CD14-positive monocyte (primary cell): ENCODE measurements at regions not wholly inside any gene's neighbourhood (a gene's known extent, or its start where the extent isn't known, plus 50 kb on each side); places are given as distances from the start of the nearest gene placed in this dataset.

Experiments
- DNase-seq, 3 donors: peaks; one replicate each; pipeline ENCODE4 v3.0.0-alpha.2; 2011 to 2022
- H2AFZ ChIP-seq: 2 replicates; pipeline ENCODE4 v1.6.0; 2012; ENCODE audit warnings: mild to moderate bottlenecking, low read depth, low read length, inconsistent platforms; ENCODE audit not compliant: insufficient read depth, poor library complexity, severe bottlenecking
- H3K27ac ChIP-seq, 2 donors: 1 replicate in 1 of 2; 2 replicates in 1 of 2; pipeline ENCODE4 v1.5.1; 2012 to 2013; ENCODE audit warnings: low read length in 2 of 2, control low read depth in 1 of 2, inconsistent platforms in 1 of 2, low read depth in 1 of 2, mild to moderate bottlenecking in 1 of 2
- H3K27me3 ChIP-seq, 2 donors: one replicate each; pipeline versions ENCODE4 v1.6.0 to v1.6.1; 2011 to 2013; ENCODE audit warnings: low read length in 2 of 2; ENCODE audit not compliant: control insufficient read depth in 2 of 2, insufficient read depth in 2 of 2
- H3K36me3 ChIP-seq, 2 donors: replicated peaks in 1 of 2; 1 replicate in 1 of 2; 2 replicates in 1 of 2; pipeline versions ENCODE4 v1.5.1 to v1.6.1; 2012 to 2013; ENCODE audit warnings: low read length in 2 of 2, control low read depth in 1 of 2, inconsistent platforms in 1 of 2, mild to moderate bottlenecking in 1 of 2; ENCODE audit not compliant: insufficient read depth in 2 of 2, control insufficient read depth in 1 of 2
- H3K4me1 ChIP-seq, 2 donors: 1 replicate in 1 of 2; 2 replicates in 1 of 2; pipeline versions ENCODE4 v1.5.1 to v1.6.1; 2012 to 2013; ENCODE audit warnings: low read length in 2 of 2, control low read depth in 1 of 2, inconsistent platforms in 1 of 2, mild to moderate bottlenecking in 1 of 2, moderate library complexity in 1 of 2; ENCODE audit not compliant: insufficient read depth in 2 of 2, control insufficient read depth in 1 of 2
- H3K4me2 ChIP-seq: replicated peaks from 2 replicates; pipeline ENCODE3; 2012; ENCODE audit warnings: low read length, moderate library complexity, mild to moderate bottlenecking; ENCODE audit not compliant: poor library complexity, severe bottlenecking; ENCODE audit errors: extremely low read depth
- H3K4me3 ChIP-seq, 3 experiments: fragments of 200-600 bp in 1 of 3; sonication (generic) in 1 of 3; replicated peaks in 1 of 3; 1 replicate in 2 of 3; 2 replicates in 1 of 3; pipeline ENCODE4 v1.5.1; 2011 to 2013; ENCODE audit warnings: low read length in 3 of 3, mild to moderate bottlenecking in 3 of 3, control low read depth in 2 of 3, low read depth in 2 of 3, inconsistent platforms in 1 of 3, moderate library complexity in 1 of 3
- H3K79me2 ChIP-seq: 2 replicates; pipeline ENCODE4 v1.6.0; 2012; ENCODE audit warnings: mild to moderate bottlenecking, control low read depth, inconsistent platforms, low read length, moderate library complexity; ENCODE audit not compliant: insufficient read depth
- H3K9ac ChIP-seq: 2 replicates; pipeline ENCODE4 v1.6.0; 2017; ENCODE audit warnings: low read length, mild to moderate bottlenecking; ENCODE audit not compliant: insufficient read depth, poor library complexity, severe bottlenecking
- H3K9me3 ChIP-seq, 2 donors: replicated peaks in 1 of 2; 1 replicate in 1 of 2; 2 replicates in 1 of 2; pipeline versions ENCODE4 v1.5.1 to v1.6.1; 2012 to 2013; ENCODE audit warnings: low read length in 2 of 2, control low read depth in 1 of 2; ENCODE audit not compliant: control insufficient read depth in 1 of 2, insufficient read depth in 1 of 2
- H4K20me1 ChIP-seq: 2 replicates; pipeline ENCODE4 v1.6.0; 2012; ENCODE audit warnings: mild to moderate bottlenecking, low read length, control low read depth, moderate library complexity; ENCODE audit not compliant: insufficient read depth
- H3K27ac Mint-ChIP-seq, 7 donors: one replicate each; pipeline ENCODE4 v1.8.0; 2020; ENCODE audit warnings: mild to moderate bottlenecking in 7 of 7, mixed read lengths in 7 of 7, moderate library complexity in 6 of 7, inconsistent platforms in 2 of 7
- H3K27me3 Mint-ChIP-seq, 3 donors: one replicate each; pipeline ENCODE4 v1.8.0; 2021 to 2022; ENCODE audit warnings: low read depth in 3 of 3, mild to moderate bottlenecking in 3 of 3, mixed read lengths in 3 of 3, moderate library complexity in 3 of 3, inconsistent platforms in 1 of 3
- H3K36me3 Mint-ChIP-seq, 2 donors: one replicate each; pipeline ENCODE4 v1.8.0; 2020; ENCODE audit warnings: mixed read lengths in 2 of 2, inconsistent platforms in 1 of 2, mild to moderate bottlenecking in 1 of 2
- H3K4me1 Mint-ChIP-seq: one replicate; pipeline ENCODE4 v1.8.0; 2020; ENCODE audit warnings: mild to moderate bottlenecking, mixed read lengths
- H3K4me3 Mint-ChIP-seq, 2 donors: one replicate each; pipeline ENCODE4 v1.8.0; 2020; ENCODE audit warnings: mild to moderate bottlenecking in 2 of 2, mixed read lengths in 2 of 2, moderate library complexity in 1 of 2
- H3K9me3 Mint-ChIP-seq, 7 donors: one replicate each; pipeline ENCODE4 v1.8.0; 2020 to 2022; ENCODE audit warnings: mixed read lengths in 7 of 7, mild to moderate bottlenecking in 6 of 7, moderate library complexity in 6 of 7, inconsistent platforms in 2 of 7
- CTCF ChIP-seq: fragments of 200-600 bp; IDR thresholded peaks from one replicate; pipeline ENCODE4 v1.8.0; 2022; ENCODE audit warnings: antibody characterized with exemption, mild to moderate bottlenecking
- WGBS: methylation state at CpG from one replicate; pipeline ENCODE4 v1.1.5; 2013; ENCODE audit warnings: missing lambda C conversion rate; ENCODE audit not compliant: insufficient coverage; 5-methylcytosine and 5-hydroxymethylcytosine counted together
- intact Hi-C, 2 donors: fragments of 100-400 bp; cut with micrococcal nuclease; formaldehyde crosslinking; loops; one replicate each; pipeline versions ENCODE4 v1.15.0 to v1.15.1; 2023

GRCh38 chr7:25945608-25946007 is 206.4 kb upstream of the NFE2L3 start:
- Mint-ChIP-seq H3K4me3 (peak overlapping the region in 1 of 2 donors; percentile 1), H3K9me3 (peaks cover 0 to 9% (median 5%) of the 10 kb centered on the region in 7 donors), H3K27ac (no peak overlapping the region), H3K36me3 (peaks cover 7 to 13% of the 10 kb centered on the region in 2 donors), H3K27me3 (peaks cover 32 to 41% (median 35%) of the 10 kb centered on the region in 3 donors), H3K4me1 (peaks cover 19% of the 10 kb centered on the region)
- no peaks in the 10 kb centered on the region for H3K79me2 ChIP-seq
- H3K27me3 ChIP-seq: peaks cover 35 to 47% of the 10 kb centered on the region in 2 donors
- no peak for DNase-seq
- no peak overlapping the region for H3K4me2 ChIP-seq
- H3K4me1 ChIP-seq: peaks cover 11 to 18% of the 10 kb centered on the region in 2 donors
- intact Hi-C loops: no loop called here
- H2AFZ ChIP-seq: no peak overlapping the region
- H3K36me3 ChIP-seq: no peaks in the 10 kb centered on the region
- H3K27ac ChIP-seq: no peak overlapping the region
- no peak for TF ChIP-seq CTCF
- no peak overlapping the region for H3K9ac ChIP-seq
- no peak overlapping the region for H3K4me3 ChIP-seq
- peaks cover 0 to 9% of the 10 kb centered on the region in 2 donors for H3K9me3 ChIP-seq
- H4K20me1 ChIP-seq: no peaks in the 10 kb centered on the region

DNA sequence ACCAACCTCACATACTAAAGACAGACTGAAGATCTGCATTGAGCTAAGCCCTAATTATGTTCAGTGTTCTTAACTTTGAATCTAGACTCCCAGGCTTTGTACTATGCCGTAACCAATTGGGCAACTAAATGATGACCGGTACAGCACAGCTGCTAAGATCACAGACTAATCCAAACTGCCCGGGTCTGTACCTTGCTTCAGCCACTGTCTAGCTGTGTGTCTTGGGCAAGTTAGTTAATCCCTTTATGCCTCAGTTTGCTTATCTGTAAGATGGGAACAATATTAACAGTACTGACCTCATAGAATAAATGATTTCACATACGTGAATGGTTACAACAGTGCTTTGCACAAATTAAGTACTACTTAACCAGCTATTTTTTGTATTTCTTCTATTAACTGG is 205.8 kb upstream of the NFE2L3 start:
- H3K9me3 ChIP-seq: peaks cover 0 to 9% of the 10 kb centered on the region in 2 donors
- Mint-ChIP-seq H3K9me3 (peaks cover 0 to 9% (median 5%) of the 10 kb centered on the region in 7 donors), H3K36me3 (peaks cover 7 to 13% of the 10 kb centered on the region in 2 donors), H3K4me3 (no peak overlapping the region), H3K27ac (no peak overlapping the region), H3K27me3 (peaks cover 33 to 42% (median 35%) of the 10 kb centered on the region in 3 donors), H3K4me1 (peaks cover 16% of the 10 kb centered on the region)
- peaks cover 15% of the 10 kb centered on the region in 2 donors for H3K4me1 ChIP-seq
- no peak for DNase-seq
- intact Hi-C loops: no loop called here
- no peak overlapping the region for H3K4me3 ChIP-seq
- TF ChIP-seq CTCF: no peak
- H3K27ac ChIP-seq: no peak overlapping the region
- H3K79me2 ChIP-seq: no peaks in the 10 kb centered on the region
- H3K9ac ChIP-seq: no peak overlapping the region
- 100% methylated on average over 2 of the region's 4 CpGs for WGBS
- no peaks in the 10 kb centered on the region for H4K20me1 ChIP-seq
- no peak overlapping the region for H3K4me2 ChIP-seq
- H3K27me3 ChIP-seq: peaks cover 31 to 42% of the 10 kb centered on the region in 2 donors
- H3K36me3 ChIP-seq: no peaks in the 10 kb centered on the region
- no peak overlapping the region for H2AFZ ChIP-seq
